ENCODE measurements at regions not wholly inside any gene's neighbourhood (a gene's known extent, or its start where the extent isn't known, plus 50 kb on each side); places are given as distances from the start of the nearest gene placed in this dataset.
A peak's percentile ranks its signal among the peaks of the same experiment; 100 is the strongest.

DNA sequence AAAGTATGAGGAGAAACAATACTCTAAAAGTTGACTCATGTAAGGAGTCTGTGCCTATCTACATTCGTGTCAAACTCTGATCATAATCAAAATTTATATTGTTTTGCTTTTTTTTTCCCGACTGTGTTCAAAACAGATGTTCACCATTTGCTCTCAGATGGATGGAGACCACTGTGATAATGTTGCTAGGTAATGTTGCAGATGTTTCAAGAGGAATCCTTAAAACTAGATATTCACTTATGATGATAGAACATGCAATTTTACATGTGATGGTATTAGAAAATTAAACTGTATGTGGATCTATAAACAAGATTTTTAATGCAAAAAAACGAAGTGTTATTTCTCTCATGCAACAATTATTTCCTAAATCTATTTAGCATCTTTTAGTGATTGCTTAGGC, 1080.1 kb downstream of the REEP3 start:
- no peaks in the 10 kb centered on the region for H3K36me3 ChIP-seq (ENCODE audit: control insufficient read depth, insufficient read depth, low read length)
- no peaks in the 10 kb centered on the region for H3K9me3 Mint-ChIP-seq
- no peak overlapping the region for H3K4me3 Mint-ChIP-seq
- no peak overlapping the region for H3K27ac ChIP-seq (ENCODE audit: low read depth, low read length)
- H3K4me3 ChIP-seq (ENCODE audit: low read length), result no peak overlapping the region
- H3K27me3 Mint-ChIP-seq (ENCODE audit: insufficient read depth), result no peaks in the 10 kb centered on the region
- no peak overlapping the region for H3K9ac ChIP-seq (ENCODE audit: extremely low read depth, low read length, poor library complexity, severe bottlenecking)
- TF ChIP-seq, protein P1, sequence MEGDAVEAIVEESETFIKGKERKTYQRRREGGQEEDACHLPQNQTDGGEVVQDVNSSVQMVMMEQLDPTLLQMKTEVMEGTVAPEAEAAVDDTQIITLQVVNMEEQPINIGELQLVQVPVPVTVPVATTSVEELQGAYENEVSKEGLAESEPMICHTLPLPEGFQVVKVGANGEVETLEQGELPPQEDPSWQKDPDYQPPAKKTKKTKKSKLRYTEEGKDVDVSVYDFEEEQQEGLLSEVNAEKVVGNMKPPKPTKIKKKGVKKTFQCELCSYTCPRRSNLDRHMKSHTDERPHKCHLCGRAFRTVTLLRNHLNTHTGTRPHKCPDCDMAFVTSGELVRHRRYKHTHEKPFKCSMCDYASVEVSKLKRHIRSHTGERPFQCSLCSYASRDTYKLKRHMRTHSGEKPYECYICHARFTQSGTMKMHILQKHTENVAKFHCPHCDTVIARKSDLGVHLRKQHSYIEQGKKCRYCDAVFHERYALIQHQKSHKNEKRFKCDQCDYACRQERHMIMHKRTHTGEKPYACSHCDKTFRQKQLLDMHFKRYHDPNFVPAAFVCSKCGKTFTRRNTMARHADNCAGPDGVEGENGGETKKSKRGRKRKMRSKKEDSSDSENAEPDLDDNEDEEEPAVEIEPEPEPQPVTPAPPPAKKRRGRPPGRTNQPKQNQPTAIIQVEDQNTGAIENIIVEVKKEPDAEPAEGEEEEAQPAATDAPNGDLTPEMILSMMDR (conservative IDR thresholded peaks at IDR 0.05), result no peak
- H3K27me3 ChIP-seq (ENCODE audit: control insufficient read depth, insufficient read depth, low read length, poor library complexity, severe bottlenecking), result no peaks in the 10 kb centered on the region
- no peaks in the 10 kb centered on the region for H3K4me1 ChIP-seq (ENCODE audit: control insufficient read depth, insufficient read depth, low read length)
- no peak overlapping the region for H3K27ac Mint-ChIP-seq
- H3K9me3 ChIP-seq (ENCODE audit: control insufficient read depth, low read length), result no peaks in the 10 kb centered on the region
- H3K4me1 Mint-ChIP-seq, result peaks cover 2% of the 10 kb centered on the region
- 91% methylated on average over 3 of the region's 3 CpGs; no CpG with 5 or more reads in 1 of the 2 experiments for WGBS, 2 experiments (ENCODE audit: insufficient coverage in 1 of 2, insufficient read length in 1 of 2)
- DNase-seq, result no peak
- H3K36me3 Mint-ChIP-seq (ENCODE audit: low read depth), result no peaks in the 10 kb centered on the region

DNA sequence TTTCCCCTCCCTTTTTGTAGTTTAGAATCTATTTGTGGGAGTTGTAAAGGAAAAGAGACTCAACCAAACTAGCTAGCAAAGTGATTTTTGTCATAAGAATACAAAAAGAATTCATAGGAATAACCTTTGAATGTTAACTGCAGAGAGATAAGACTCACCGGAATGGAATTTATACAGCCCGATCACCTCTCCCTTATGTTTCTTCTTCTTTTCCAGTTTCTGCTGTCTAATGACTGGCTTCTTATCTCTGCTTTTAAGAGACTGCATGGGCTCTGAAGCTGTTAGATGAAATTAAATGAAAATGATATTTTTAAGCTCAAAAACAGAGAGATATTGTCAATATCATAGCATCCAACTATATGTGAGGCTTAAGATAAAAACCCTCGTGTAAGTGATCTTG, 1095.9 kb downstream of the REEP3 start:
- Mint-ChIP-seq H3K4me1 (no peaks in the 10 kb centered on the region), H3K9me3 (no peaks in the 10 kb centered on the region), H3K27me3 (ENCODE audit: insufficient read depth) (no peaks in the 10 kb centered on the region), H3K27ac (no peak overlapping the region), H3K4me3 (no peak overlapping the region), H3K36me3 (ENCODE audit: low read depth) (no peaks in the 10 kb centered on the region)
- Histone ChIP-seq H3K9me3 (ENCODE audit: control insufficient read depth, low read length) (no peaks in the 10 kb centered on the region), H3K4me3 (ENCODE audit: low read length) (no peak overlapping the region), H3K27me3 (ENCODE audit: control insufficient read depth, insufficient read depth, low read length, poor library complexity, severe bottlenecking) (no peaks in the 10 kb centered on the region), H3K4me1 (ENCODE audit: control insufficient read depth, insufficient read depth, low read length) (no peaks in the 10 kb centered on the region), H3K36me3 (ENCODE audit: control insufficient read depth, insufficient read depth, low read length) (no peaks in the 10 kb centered on the region), H3K27ac (ENCODE audit: low read depth, low read length) (no peak overlapping the region), H3K9ac (ENCODE audit: extremely low read depth, low read length, poor library complexity, severe bottlenecking) (no peak overlapping the region)
- no peak for DNase-seq
- WGBS, 2 experiments (ENCODE audit: insufficient coverage in 1 of 2, insufficient read length in 1 of 2), result 73% methylated on average over 3 of the region's 3 CpGs; no CpG with 5 or more reads in 1 of the 2 experiments
- TF ChIP-seq, protein P1 (conservative IDR thresholded peaks at IDR 0.05), result no peak

DNA sequence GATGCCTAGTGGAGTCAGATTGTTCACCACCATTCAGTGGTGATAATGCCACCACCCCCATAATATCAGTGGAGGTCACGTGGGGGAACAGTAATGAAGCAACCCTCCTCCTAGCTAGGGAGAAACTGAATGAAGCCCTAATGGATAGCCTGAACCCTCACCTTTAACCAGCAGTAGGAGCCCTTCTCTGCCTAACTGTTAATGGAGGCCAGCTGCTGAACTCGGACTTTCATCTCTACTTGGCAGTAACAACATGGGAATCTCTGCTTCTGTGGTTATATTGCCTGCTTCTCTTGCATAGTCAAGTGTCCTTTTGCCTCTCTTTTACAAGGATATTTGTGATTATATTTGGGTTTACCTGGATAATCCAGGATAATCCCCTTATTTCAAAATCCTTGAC, 1097.9 kb downstream of the REEP3 start:
- Mint-ChIP-seq H3K4me1 (no peaks in the 10 kb centered on the region), H3K9me3 (no peaks in the 10 kb centered on the region), H3K27ac (no peak overlapping the region), H3K27me3 (ENCODE audit: insufficient read depth) (no peaks in the 10 kb centered on the region), H3K36me3 (ENCODE audit: low read depth) (no peaks in the 10 kb centered on the region), H3K4me3 (no peak overlapping the region)
- H3K4me3 ChIP-seq (ENCODE audit: low read length), result no peak overlapping the region
- H3K27me3 ChIP-seq (ENCODE audit: control insufficient read depth, insufficient read depth, low read length, poor library complexity, severe bottlenecking), result no peaks in the 10 kb centered on the region
- no peak for DNase-seq
- no peaks in the 10 kb centered on the region for H3K4me1 ChIP-seq (ENCODE audit: control insufficient read depth, insufficient read depth, low read length)
- TF ChIP-seq, protein P1 (conservative IDR thresholded peaks at IDR 0.05), result peak; percentile 59
- no peaks in the 10 kb centered on the region for H3K9me3 ChIP-seq (ENCODE audit: control insufficient read depth, low read length)
- no peaks in the 10 kb centered on the region for H3K36me3 ChIP-seq (ENCODE audit: control insufficient read depth, insufficient read depth, low read length)
- H3K27ac ChIP-seq (ENCODE audit: low read depth, low read length), result no peak overlapping the region
- WGBS, 2 experiments (ENCODE audit: insufficient coverage in 1 of 2, insufficient read length in 1 of 2), result 85% methylated on average over 2 of the region's 2 CpGs; no CpG with 5 or more reads in 1 of the 2 experiments
- H3K9ac ChIP-seq (ENCODE audit: extremely low read depth, low read length, poor library complexity, severe bottlenecking), result no peak overlapping the region
